HG02642 (cell line): ENCODE measurements at regions not wholly inside any gene's neighbourhood (a gene's known extent, or its start where the extent isn't known, plus 50 kb on each side); places are given as distances from the start of the nearest gene placed in this dataset.
"Not testable (repeated sequence)": the region's sequence is repeated elsewhere in the genome, so short reads cannot be mapped to it uniquely, and the experiment has no call there.

Source experiments
- ATAC-seq: cut with Tn5 transposase; IDR thresholded peaks from one replicate; pipeline ENCODE4 v1.9.1; 2021; ENCODE audit warnings: mild to moderate bottlenecking; ENCODE audit not compliant: unreplicated experiment, poor library complexity

DNA sequence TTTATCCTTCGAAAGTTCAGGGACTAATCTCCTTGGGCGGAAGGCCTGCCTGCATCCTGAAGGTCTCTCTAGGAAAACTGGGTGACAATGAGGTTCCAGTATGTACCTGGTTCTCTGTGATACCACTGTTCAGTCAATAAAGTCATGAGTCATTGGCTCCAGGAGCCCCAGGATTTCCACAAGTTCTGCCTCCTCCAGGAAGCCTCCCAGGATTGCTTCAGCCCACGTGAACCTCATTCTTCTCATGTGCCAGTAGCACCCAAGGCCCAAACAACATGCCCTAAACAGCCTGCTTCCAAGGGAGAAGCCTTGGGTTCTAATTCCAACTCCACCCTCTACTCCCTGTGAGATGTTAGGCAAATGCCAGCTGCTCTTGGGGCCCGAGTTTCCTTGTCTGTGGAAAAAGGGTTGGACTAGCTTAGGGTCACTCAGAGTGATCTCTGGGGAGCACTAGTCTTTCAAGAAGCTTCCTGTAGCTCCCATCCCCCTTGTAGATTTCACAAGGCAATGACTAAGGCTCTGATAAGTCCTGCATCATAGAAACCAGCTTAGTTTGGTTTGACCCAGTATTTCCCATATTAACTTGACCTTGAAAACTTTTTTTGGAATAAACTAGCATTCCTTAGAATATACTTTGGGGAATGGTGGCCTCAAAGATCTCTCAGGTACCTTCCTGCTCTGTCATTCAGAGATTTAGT lies 118.3 kb upstream of the ATP2B2 start:
- no peak for ATAC-seq

DNA sequence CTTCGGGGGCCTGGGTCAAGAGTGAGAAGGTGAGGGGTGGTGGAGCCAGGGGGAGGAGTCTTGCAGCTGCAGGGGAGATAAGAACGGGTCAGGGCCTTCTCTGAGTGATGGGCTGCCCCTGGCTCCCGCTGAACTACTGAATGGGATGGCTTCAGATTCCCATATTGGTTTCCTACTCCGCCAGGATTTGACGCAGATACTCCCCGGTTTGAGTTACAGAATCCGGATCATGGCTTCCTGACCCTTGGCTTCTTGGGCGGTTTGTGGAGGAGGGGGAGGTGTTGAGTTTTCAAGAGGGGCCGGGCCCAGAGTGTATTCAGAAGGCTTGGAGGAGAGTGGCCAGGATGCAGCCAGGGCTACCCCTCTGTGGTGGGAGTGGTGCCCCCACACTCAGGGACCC lies 119.9 kb upstream of the ATP2B2 start:
- no peak for ATAC-seq

DNA sequence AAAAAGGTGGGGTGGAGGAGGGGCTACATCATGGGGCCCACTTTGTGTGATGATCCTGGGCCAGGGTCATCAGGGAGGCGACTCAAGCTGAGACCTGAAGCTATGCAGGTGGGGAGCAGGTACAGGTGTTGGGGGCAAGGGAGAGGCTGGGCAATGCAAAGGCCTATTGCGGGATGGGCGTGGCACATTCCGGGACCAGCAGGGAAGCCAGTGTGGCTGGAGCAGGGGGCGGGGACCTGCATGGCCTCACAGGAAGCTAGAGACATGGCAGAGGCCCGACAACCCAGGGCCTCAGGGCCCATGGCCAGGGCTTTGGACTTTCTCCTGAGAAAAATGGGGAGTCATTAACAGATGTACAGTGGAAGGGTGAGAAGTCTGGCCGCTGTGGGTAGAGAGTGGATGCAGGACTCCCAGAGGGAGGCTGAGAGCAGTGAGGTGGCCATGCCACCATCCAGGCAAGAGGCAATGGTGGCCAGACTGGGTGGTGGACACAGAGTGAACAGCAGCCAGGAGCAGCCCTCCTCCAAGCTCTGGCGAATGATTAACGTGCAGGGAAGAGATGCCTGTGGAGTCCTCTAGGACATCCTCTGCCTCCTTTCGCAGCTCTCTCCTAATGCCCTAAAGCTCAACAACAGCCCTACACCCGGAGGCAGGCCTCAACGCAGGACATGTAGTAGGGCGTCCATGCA lies 122.6 kb upstream of the ATP2B2 start:
- ATAC-seq = no peak

DNA sequence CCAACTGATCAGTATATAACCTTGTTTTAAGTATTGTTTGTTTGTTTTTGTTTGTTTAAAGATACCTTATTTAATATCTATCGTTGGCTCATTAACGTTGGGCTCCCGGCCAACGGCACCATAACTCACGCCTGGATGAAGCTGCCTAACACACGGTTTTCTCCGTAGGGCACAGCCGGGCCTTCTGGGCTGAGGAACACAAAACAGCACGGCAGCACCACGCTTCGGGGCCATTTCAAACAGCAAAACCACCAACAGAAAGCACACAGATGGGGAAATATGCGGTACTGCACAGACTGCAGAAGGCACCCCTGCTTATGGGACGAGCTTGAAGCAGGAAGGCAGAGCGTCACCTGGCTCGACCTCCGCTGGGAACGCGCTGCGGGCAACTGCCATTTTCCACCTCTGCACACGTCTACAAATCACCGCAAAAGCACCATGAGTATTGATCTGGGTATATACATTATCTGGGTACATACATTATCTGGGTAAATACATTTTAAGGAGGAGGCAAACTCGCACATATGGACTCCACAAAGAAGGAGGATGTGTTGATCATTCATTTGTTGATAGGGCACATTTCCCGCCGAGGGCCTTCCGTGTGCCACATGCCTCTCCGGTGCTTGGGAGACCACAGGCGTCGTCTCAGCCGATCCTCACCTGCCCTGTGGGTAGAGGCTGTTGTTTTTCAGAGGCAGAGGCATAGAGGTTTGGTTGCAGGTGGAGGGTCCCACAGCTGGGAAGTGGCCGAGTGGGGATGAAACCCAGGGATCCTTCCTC lies 123.7 kb upstream of the ATP2B2 start:
- no peak for ATAC-seq

DNA sequence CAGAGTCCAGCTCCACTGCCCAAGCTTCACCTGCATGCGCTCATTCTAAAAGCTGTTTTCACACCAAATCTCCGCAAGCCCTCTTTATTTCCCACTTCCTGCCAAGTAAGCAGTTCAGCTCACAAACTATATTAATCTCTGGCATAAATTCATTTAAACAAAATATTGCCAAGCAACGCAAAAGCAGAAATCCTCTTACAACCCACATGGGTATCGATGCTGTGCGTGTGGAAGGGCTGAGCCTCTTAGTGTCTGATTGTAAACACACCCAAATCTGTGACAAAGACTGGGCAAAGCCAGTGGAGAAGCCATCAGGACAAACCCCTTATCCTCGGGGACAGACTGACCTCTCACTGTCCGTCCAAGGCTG lies 124.3 kb upstream of the ATP2B2 start:
- ATAC-seq = no peak

DNA sequence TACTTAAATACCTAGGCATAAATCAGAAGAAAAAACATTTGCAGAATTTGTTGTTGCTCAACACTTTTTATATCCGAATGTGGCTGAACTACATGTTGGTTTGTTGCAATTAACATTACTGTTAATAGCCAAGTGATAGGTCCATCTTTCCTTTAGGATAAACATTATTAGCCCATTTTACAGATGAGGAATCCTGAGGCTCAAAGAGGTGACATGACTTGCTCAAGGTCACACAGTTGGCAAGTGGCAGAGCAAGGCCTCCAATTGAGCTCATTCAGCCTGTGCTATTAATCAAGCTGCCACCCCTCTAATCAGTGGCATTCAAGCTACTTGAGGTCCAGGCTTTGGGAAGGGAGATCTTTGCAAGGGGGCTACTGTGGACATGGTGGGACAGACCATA lies 125.8 kb upstream of the ATP2B2 start:
- no peak for ATAC-seq

DNA sequence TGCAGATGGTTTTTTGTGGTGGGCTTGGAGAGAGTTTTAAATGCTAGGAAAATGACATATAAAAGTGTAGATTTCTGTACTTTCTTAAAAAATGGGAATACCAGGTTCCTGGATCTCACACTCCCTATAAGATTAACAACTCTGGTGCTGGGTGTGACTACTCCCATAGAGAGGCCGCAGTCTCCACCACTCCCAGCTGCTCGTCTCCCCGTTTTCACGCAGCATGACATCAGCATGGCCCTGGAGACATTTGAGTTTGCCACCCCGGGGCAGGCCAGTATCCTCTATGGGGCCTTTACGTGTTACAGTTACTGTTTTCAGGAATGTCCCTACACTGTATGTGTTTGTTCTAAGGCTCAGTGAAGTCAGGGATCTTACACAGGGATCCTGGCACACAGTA lies 126.7 kb upstream of the ATP2B2 start:
- ATAC-seq = no peak

DNA sequence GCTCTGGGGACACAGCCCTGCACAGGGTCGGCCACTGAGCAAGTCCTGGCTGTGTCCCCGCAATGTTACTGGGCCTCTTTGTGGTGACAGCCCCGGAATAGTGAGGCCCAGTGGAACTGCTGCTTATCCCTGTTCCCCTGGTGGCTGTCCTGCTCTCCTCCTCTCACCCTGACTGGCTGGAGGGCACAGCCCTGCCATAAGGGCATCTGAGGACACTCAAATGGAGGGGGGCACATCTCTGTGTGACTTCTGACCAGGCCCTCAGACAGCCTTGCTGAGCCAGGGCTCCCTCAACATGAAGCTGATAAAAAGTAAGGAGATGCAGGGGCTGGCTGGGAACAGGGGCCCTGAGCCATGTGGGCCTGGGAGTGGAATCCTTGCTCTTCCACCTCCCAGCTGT lies 127.4 kb upstream of the ATP2B2 start:
- ATAC-seq = no peak

DNA sequence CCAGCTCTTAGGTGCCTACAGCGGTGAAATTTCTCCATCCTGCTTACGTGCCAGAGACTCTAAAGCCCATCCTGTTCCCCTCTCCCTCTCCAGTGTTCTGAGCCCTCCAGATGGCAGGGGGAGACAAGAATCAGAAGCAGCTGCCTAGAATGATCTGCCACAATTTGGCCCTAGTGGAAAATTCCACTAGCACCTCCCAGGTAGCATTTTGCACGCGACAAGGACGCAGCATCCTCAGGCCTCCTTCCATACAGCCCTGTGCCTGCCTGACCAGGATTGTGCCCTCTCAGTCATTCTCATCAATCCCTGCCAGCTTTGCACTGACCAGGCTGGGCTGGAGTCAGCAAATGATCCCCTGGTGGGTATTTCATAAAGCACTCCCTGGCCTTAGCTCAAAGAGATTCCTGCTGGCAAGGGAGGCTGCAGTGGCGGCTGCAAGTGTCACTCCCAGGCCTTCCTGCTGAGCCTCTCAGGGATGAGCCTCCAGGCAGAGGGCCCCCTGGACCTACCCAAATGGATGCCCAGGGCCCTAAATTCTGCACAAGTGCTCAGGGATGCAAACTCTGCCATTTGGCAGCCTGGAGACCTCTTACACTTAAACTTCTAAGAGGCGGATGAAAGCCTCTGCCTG lies 130.2 kb upstream of the ATP2B2 start:
- no peak for ATAC-seq

DNA sequence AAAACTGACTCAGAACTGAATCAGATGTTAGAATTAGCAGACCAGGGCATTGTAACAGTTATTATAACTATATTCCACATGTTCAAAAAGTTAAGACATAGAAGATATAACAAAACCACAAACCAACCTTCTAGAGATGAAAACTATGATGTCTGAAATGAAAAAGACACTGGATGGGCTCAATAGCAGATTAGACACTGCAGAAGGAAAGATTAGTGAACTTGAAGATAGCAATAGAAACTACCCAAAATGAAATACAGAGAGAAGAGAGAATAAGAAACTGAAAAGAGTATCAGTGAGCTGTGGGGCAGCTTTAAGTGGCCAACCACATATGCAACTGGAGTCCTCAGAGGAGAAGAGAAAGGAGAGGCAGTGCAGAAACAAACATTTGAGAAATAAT lies 132.0 kb upstream of the ATP2B2 start:
- ATAC-seq = no peak

DNA sequence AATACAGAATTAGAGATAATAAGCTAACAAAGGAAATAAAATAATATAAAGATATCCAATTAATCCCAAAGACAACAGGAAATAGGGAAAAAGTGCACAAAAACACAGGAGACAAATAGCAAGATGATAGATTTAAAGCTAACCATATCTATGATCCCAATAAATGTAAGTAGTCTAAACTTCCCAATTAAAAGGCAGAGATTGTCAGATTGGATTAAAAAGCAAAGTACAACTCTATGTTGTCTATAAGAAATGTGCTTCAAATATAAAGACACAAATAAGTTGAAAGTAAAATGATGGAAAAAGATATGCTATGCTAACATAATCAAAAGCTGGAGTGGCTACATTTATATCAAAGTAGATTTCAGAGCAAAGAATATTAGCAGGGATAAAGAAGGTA lies 133.1 kb upstream of the ATP2B2 start:
- no peak for ATAC-seq

DNA sequence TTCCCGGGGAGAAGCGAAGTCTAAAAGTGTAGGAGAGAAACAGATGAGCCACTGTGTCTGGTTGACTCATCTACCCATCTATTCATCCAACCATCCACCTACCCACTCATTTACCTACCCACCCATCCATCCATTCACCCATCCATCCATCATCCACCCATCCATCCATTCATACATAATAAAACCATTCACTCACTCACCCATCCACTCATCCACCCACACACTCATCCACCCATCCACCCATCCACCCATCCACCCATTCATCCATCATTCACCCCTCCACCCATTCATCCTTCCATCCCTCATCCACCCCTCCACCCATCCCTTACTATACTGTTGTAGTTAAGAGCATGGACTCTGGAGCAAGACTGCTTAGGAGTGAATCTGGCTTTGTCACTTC lies 136.4 kb upstream of the ATP2B2 start:
- ATAC-seq = no peak

DNA sequence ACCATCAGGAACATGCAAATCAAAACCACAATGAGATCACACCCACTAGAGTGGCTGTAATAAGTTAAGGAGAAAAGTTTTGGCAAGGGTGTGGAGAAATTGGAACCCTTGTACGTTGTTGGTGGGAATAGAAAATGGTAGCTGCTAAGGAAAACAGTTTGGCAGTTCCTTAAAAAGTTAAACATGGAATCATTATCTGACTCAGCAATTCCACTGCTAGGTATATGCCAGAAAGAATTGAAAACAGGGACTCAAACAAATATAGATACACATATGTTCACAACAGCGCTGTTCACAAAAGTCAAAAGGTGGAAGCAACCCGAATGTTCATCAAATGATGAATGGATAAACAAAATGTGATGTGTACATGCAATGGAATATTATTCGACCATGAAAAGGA lies 138.8 kb upstream of the ATP2B2 start:
- no peak for ATAC-seq

DNA sequence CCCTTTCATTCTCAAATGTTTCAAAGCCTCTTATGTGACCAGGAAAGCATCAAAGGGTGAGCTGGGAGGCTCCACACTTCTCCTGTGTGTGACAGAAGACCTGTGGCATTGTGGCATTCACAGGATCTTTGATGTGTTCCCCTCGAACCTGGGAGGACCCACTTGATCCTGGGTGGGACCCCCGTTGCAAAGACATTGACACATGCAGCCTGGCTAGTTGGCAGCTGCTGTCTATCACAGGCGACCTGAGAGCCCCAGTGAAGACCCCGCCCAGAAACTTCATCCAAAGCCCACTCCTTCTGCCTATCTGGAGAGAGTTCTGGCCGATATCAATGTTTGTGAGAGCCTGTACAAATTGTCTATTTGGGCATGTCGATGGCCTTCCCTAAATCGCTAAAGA lies 140.4 kb upstream of the ATP2B2 start:
- no peak for ATAC-seq

DNA sequence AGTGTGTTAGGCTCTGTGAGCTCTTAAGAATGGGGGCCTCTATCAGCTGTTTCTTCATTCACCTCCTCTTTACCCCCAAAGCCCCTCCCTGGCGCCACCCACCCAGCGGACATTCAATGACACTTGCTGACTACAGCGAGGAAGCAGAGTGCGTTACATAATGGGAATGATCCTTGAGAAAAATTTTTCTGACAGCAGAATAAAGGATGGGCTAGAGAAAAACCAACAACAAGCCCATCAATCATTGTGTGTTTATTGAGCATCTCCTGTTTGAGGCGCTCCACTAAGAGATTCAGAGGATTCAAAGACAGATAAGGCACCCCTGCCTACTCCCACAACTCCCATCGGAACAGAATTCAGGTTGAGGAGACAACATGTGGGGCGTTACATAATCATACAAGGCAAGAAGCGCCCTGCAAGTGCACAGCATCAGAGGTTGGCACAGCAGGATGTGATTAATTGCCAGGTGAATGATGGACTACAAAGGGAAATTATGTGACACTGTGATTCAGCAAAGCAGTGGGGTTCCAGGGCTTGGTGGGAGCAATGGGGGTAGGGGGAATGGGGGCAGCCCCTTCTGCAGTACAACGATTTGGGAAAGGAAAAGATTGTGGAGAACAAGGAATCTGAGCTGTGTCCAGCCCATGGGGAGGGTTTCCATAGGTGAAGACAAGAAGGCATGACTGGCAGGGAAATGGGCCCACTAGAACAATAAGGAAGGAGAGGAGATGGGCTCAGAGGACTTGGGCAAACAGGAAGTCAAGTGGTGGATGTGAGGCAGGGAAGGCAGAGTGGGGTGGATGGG lies 141.3 kb upstream of the ATP2B2 start:
- ATAC-seq = no peak

DNA sequence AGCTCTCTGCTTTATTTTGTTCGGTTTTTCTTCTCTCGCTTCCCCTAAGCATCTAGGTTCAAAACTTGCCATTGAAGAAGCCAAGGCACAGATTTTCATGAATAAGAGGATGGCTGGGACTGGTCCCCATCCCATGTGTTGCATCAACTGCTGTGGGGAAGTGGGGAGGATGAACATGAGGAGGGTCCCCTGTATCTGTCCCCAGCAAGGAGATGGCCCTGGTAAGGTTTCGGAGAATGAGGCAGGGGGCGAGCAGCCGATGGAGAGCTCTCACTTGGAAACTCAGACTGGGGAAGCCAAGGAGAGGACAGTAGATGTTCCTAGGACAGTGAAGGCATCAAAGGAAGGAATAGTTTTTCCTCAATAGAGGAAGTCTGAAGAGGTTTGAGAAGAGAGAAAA lies 142.0 kb upstream of the ATP2B2 start:
- no peak for ATAC-seq

DNA sequence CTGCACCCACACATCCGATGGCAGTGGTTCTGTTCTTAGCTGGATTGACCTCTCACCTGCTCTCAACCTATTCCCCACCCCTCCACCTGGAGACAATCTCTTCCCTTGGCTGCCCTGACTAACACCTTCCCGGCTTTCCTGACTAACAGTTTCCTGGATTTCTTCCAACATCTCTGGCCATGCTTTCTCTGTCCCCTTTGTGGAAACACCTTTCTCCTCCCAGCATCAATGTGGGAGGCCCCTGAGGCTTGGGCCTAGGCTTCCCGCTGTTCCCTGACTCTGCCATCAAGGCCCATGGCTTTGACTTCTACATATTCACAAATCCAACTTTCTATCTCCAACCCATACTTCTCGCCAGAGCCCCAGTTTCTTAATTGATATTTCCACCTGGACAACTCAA lies 142.8 kb upstream of the ATP2B2 start:
- ATAC-seq = no peak

DNA sequence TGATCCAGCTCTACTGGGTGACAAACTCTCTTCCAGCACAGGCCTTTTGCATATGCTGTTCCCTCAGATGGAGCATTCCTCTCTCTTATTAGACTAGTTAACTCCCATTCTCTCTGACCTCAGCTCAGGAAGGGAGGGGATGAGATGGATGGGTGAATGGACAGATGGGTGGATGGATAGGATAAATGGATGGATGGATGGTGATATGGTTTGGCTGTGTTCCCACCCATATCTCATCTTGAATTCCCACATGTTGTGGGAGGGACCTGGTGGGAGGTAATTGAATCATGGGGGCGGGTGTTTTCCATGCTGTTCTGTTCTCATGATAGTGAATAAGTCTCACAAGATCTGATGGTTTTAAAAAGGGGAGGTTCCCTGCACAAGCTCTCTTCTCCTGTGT lies 144.1 kb upstream of the ATP2B2 start:
- not testable (repeated sequence) for ATAC-seq

DNA sequence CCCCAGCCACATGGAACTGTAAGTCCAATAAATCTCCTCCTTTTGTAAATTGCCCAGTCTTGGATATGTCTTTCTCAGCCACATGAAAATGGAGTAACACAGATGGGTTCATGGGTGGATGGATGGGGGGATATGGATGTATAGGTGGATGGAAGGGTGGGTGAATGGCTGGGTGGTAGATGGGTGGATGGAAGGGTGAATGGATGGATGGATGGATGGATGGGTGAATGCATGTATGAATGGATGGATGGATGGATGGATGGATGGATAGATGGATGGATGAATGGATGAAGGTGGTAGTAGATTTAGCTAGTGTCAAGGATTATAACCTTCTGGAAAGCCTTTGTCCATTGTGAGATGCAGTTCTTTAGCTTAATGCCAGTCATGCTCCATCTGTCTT lies 146.1 kb upstream of the ATP2B2 start:
- no peak for ATAC-seq

DNA sequence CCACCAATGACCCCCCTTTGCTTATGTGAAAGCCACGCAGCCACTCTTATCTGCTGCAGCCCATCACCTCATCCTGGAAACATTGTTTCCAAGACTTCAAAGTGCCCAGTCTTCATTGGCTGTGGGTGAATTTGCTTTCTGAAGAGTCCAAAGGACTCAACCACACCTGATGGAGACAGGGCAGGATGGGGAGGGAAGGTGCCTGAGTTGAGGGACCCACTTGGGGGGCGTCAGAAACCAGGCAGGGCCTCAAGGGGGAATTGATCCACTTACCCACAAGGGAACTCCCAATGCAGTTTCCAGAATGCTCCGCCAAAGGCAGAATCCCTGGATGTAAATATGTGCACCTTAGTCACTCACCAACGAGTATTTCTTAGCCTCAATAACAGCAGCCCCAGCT lies 147.9 kb upstream of the ATP2B2 start:
- no peak for ATAC-seq
